Heart right ventricle (tissue), 16 donors: ENCODE measurements at regions not wholly inside any gene's neighbourhood (a gene's known extent, or its start where the extent isn't known, plus 50 kb on each side); places are given as distances from the start of the nearest gene placed in this dataset.

ENCODE experiments used
- ATAC-seq, 8 donors: fragments of 200-7000 bp; cut with Tn5 transposase; one replicate each; pipeline ENCODE4 v1.9.1; 2020; ENCODE audit warnings: mild to moderate bottlenecking in 8 of 8, moderate library complexity in 8 of 8, moderate number of reproducible peaks in 1 of 8
- DNase-seq, 2 donors: peaks; one replicate each; pipeline ENCODE4 v3.0.0-alpha.2; 2020
- H3K27ac ChIP-seq, 10 donors: fragments of 200-600 bp; sonication (generic) in 2 of 10; one replicate each; pipeline versions ENCODE4 v1.5.0 to v1.8.0; 2020 to 2022; ENCODE audit warnings: mild to moderate bottlenecking in 3 of 10
- H3K27me3 ChIP-seq, 7 donors: fragments of 200-600 bp; one replicate each; pipeline ENCODE4 v1.8.0; 2021 to 2022; ENCODE audit warnings: mild to moderate bottlenecking in 2 of 7
- H3K36me3 ChIP-seq, 9 donors: fragments of 200-600 bp; sonication (generic) in 1 of 9; one replicate each; pipeline versions ENCODE4 v1.5.0 to v1.8.0; 2020 to 2022; ENCODE audit warnings: mild to moderate bottlenecking in 2 of 9
- H3K4me1 ChIP-seq, 9 donors: fragments of 200-600 bp; sonication (generic) in 1 of 9; one replicate each; pipeline versions ENCODE4 v1.5.0 to v1.8.0; 2020 to 2022; ENCODE audit warnings: mild to moderate bottlenecking in 4 of 9
- H3K4me3 ChIP-seq, 10 donors: fragments of 200-600 bp; sonication (generic) in 2 of 10; one replicate each; pipeline versions ENCODE4 v1.5.0 to v1.8.0; 2020 to 2022; ENCODE audit warnings: mild to moderate bottlenecking in 7 of 10, moderate library complexity in 2 of 10
- H3K9me3 ChIP-seq, 11 donors: fragments of 200-600 bp in 10 of 11; sonication (generic) in 2 of 11; one replicate each; pipeline versions ENCODE4 v1.5.0 to v1.8.0; 2013 to 2022; ENCODE audit warnings: mild to moderate bottlenecking in 2 of 11, control low read depth in 1 of 11, moderate library complexity in 1 of 11
- WGBS, 2 donors: extraction: QIAGEN DNeasy Blood & Tissue Kit; methylation state at CpG; one replicate each; pipeline ENCODE4 v1.1.7; 2013; ENCODE audit warnings: inconsistent platforms in 1 of 2; 5-methylcytosine and 5-hydroxymethylcytosine counted together
- intact Hi-C, 10 donors: fragments of 100-400 bp; cut with DNase I; formaldehyde crosslinking; loops; one replicate each; pipeline versions ENCODE4 v1.11.1 to v1.14.2; 2022
- TF ChIP-seq, protein P1 (sequence below), 9 donors: fragments of 200-600 bp; sonication (generic) in 2 of 9; IDR thresholded peaks; one replicate each; pipeline versions ENCODE4 v1.5.0 to v1.8.0; 2021 to 2022; ENCODE audit warnings: antibody characterized with exemption in 9 of 9, mild to moderate bottlenecking in 5 of 9, moderate library complexity in 1 of 9
- donor health status: Arrhythmogenic right ventricular cardiomyopathy.
- donor health status: ischemic (EF 13 %, LVEDD 7.1; RV severe dilation, severe dysfunction).
- donor health status: healthy with polysubstance abuse.
- donor health status: DM: no; HTN: yes; CAD: no.
- donor health status: DM: no; HTN: no; CAD: no.
- donor health status: ischemic (EF 25% LVEDD 6.9; RV normal size, moderate dysfunction).
- donor health status: ischemic (EF 25% LVEDD 5.7; RV mildly dilated, moderate dysfunction).
- donor health status: healthy.
- donor health status: DM: yes; HTN: yes; CAD: no.
- donor health status: Ischemic cardiomyopathy.
- donor health status: ischemic (EF 35%, LVEDD 5.7; RV mildly dilated, moderate dysfunction).
- donor health status: nonischemic (EF 11% LVEDD 7.7; RV severe dilation, severe dysfunction).
- donor health status: DM: yes; HTN: yes; CAD: no.
- donor health status: PGD.
- donor health status: ischemic (EF 29% LVEDD 5.4; RV normal size, mild dysfunction).
- donor health status: nonischemic (EF 23%, LVEDD 6.1; RV moderate dilation, normal function).

DNA sequence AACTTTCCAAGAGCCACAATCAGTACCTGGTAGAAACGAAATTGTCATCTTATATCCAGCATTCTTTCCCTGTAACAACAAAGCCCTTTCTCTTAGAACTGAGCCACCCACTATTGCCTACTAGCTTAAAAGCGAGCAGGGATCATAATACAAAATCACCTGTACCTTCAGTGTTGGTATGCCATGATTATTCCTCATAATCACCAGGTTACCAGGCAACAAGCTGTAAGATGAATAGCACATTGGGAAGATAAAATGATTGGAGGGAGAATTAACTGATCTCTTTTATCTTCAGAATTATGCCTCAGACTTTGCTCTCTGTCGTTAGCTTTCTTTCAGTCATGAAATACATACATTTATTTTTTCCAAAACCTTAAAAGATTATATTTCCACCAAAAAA, 345.6 kb downstream of the PRELID2 start:
- no peaks in the 10 kb centered on the region for H3K27me3 ChIP-seq

DNA sequence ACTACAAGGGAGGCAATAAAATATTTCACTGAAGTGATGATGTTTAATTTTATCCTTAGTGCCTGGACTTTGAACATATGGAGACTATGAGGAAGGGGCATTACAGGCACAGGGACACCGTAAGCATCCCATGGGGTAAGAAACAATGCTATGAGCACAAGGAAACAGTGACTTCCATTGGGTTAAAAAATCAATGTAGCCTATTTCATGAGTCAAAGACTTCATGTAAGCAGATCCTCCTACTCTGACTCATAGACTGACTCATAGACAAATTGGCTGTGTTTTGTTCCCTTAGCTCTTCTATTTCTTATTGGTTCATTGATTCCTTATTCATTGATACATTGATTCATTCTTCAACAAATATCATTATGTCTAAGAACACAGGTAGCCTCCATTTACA, 351.0 kb downstream of the PRELID2 start:
- intact Hi-C loops, result no loop called here
- WGBS, 2 donors, result 86 to 100% methylated on average over 1 of the region's 1 CpG
- H3K4me3 ChIP-seq, result no peak overlapping the region
- no peak overlapping the region for H3K27ac ChIP-seq
- DNase-seq (no peak), ATAC-seq (no peak)
- TF ChIP-seq, protein P1, sequence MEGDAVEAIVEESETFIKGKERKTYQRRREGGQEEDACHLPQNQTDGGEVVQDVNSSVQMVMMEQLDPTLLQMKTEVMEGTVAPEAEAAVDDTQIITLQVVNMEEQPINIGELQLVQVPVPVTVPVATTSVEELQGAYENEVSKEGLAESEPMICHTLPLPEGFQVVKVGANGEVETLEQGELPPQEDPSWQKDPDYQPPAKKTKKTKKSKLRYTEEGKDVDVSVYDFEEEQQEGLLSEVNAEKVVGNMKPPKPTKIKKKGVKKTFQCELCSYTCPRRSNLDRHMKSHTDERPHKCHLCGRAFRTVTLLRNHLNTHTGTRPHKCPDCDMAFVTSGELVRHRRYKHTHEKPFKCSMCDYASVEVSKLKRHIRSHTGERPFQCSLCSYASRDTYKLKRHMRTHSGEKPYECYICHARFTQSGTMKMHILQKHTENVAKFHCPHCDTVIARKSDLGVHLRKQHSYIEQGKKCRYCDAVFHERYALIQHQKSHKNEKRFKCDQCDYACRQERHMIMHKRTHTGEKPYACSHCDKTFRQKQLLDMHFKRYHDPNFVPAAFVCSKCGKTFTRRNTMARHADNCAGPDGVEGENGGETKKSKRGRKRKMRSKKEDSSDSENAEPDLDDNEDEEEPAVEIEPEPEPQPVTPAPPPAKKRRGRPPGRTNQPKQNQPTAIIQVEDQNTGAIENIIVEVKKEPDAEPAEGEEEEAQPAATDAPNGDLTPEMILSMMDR (IDR thresholded peaks at IDR 0.05), result no peak
- no peaks in the 10 kb centered on the region for H3K9me3 ChIP-seq
- no peaks in the 10 kb centered on the region for H3K4me1 ChIP-seq
- no peaks in the 10 kb centered on the region for H3K27me3 ChIP-seq
- no peaks in the 10 kb centered on the region for H3K36me3 ChIP-seq

More for the DNA sequence above, 345.6 kb downstream of the PRELID2 start:
- no peak overlapping the region for H3K27ac ChIP-seq
- no peak for DNase-seq
- intact Hi-C loops, result no loop called here
- H3K4me1 ChIP-seq, result no peaks in the 10 kb centered on the region
- no peaks in the 10 kb centered on the region for H3K36me3 ChIP-seq
- TF ChIP-seq, protein P1 (IDR thresholded peaks at IDR 0.05), result no peak
- H3K4me3 ChIP-seq, result no peak overlapping the region
- no peak for ATAC-seq
- WGBS, 2 donors, result 76% methylated on average over 3 of the region's 3 CpGs
- no peaks in the 10 kb centered on the region for H3K9me3 ChIP-seq

- H3K27me3 ChIP-seq, result no peaks in the 10 kb centered on the region
- TF ChIP-seq, protein P1 (IDR thresholded peaks at IDR 0.05), result no peak
- H3K4me3 ChIP-seq, result no peak overlapping the region
- ATAC-seq (no peak), DNase-seq (no peak)
- no peak overlapping the region for H3K27ac ChIP-seq
- no peaks in the 10 kb centered on the region for H3K36me3 ChIP-seq
- H3K4me1 ChIP-seq, result no peaks in the 10 kb centered on the region
- intact Hi-C loops, result no loop called here
- H3K9me3 ChIP-seq, result no peaks in the 10 kb centered on the region
These were observed 351.9 kb downstream of the PRELID2 start for GRCh38 chr5:145483212-145483611.

GRCh38 chr5:145479857-145480256, 355.3 kb downstream of the PRELID2 start:
- Histone ChIP-seq H3K9me3 (no peaks in the 10 kb centered on the region), H3K4me1 (no peaks in the 10 kb centered on the region), H3K4me3 (no peak overlapping the region), H3K36me3 (no peaks in the 10 kb centered on the region), H3K27me3 (no peaks in the 10 kb centered on the region), H3K27ac (no peak overlapping the region)
- 95 to 98% methylated on average over 1 of the region's 1 CpG for WGBS, 2 donors
- TF ChIP-seq, protein P1 (IDR thresholded peaks at IDR 0.05), result no peak
- DNase-seq (no peak), ATAC-seq (no peak)
- intact Hi-C loops, result no loop called here

DNA sequence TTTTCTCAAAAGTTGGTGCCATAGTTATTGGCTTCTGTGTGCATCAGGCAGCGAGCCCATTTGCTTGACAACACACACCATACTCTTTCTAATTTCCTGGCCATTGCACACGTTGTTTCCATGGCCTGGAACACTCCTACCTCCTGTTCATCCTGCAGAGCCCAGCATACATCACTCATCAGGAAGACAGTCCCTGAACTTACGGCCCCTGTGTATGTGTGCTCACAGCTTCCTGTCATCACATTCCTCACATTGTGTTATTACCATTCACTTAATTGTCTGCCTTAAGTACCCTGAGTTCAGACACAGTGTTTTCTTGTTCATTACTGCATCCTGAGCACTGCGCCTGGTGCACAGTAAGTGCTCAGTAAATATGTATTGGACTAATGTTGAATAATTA, 355.9 kb downstream of the PRELID2 start:
- DNase-seq, result no peak
- H3K4me3 ChIP-seq, result no peak overlapping the region
- H3K27ac ChIP-seq, result no peak overlapping the region
- H3K27me3 ChIP-seq, result no peaks in the 10 kb centered on the region
- no peaks in the 10 kb centered on the region for H3K4me1 ChIP-seq
- no peaks in the 10 kb centered on the region for H3K36me3 ChIP-seq
- ATAC-seq, result no peak
- intact Hi-C loops, result no loop called here
- WGBS, 2 donors, result 58 to 65% methylated on average over 4 of the region's 4 CpGs
- TF ChIP-seq, protein P1 (IDR thresholded peaks at IDR 0.05), result no peak
- no peaks in the 10 kb centered on the region for H3K9me3 ChIP-seq
